GM21723 (cell line): ENCODE measurements at regions not wholly inside any gene's neighbourhood (a gene's known extent, or its start where the extent isn't known, plus 50 kb on each side); places are given as distances from the start of the nearest gene placed in this dataset.
"Not testable (repeated sequence)": the region's sequence is repeated elsewhere in the genome, so short reads cannot be mapped to it uniquely, and the experiment has no call there.

Experiments
- ATAC-seq: cut with Tn5 transposase; IDR thresholded peaks from one replicate; pipeline ENCODE4 v1.9.1; 2021; ENCODE audit warnings: mild to moderate bottlenecking, moderate library complexity; ENCODE audit not compliant: unreplicated experiment

GRCh38 chr6:78380541-78380940 lies 486.8 kb upstream of the IRAK1BP1 start:
- no peak for ATAC-seq

GRCh38 chr6:78383968-78384367 lies 483.4 kb upstream of the IRAK1BP1 start:
- ATAC-seq, result no peak

GRCh38 chr6:78386854-78387253 lies 480.5 kb upstream of the IRAK1BP1 start:
- ATAC-seq, result not testable (repeated sequence)

GRCh38 chr6:78390066-78390465 lies 477.3 kb upstream of the IRAK1BP1 start:
- ATAC-seq, result no peak

- ATAC-seq, result no peak
These were observed 469.9 kb upstream of the IRAK1BP1 start for GRCh38 chr6:78397499-78397898.

- ATAC-seq, result no peak
These were observed 469.1 kb upstream of the IRAK1BP1 start for GRCh38 chr6:78398292-78398691.

- ATAC-seq, result no peak
These were observed 467.3 kb upstream of the IRAK1BP1 start for GRCh38 chr6:78400076-78400475.

- ATAC-seq, result no peak
These were observed 440.0 kb upstream of the IRAK1BP1 start for GRCh38 chr6:78427386-78427785.

GRCh38 chr6:78430521-78430920 lies 436.8 kb upstream of the IRAK1BP1 start:
- ATAC-seq, result no peak

- ATAC-seq, result no peak
These were observed 431.7 kb upstream of the IRAK1BP1 start for GRCh38 chr6:78435671-78436070.

GRCh38 chr6:78436335-78436734 lies 431.0 kb upstream of the IRAK1BP1 start:
- no peak for ATAC-seq

GRCh38 chr6:78438135-78438534 lies 429.2 kb upstream of the IRAK1BP1 start:
- no peak for ATAC-seq

GRCh38 chr6:78460711-78461110 lies 406.6 kb upstream of the IRAK1BP1 start:
- no peak for ATAC-seq

- ATAC-seq, result no peak
These were observed 404.6 kb upstream of the IRAK1BP1 start for GRCh38 chr6:78462728-78463127.

GRCh38 chr6:78465059-78465634 lies 402.2 kb upstream of the IRAK1BP1 start:
- ATAC-seq, result no peak

GRCh38 chr6:78476561-78476960 lies 390.8 kb upstream of the IRAK1BP1 start:
- no peak for ATAC-seq

- ATAC-seq, result no peak
These were observed 384.4 kb upstream of the IRAK1BP1 start for GRCh38 chr6:78482801-78483552.

- no peak for ATAC-seq
These were observed 383.7 kb upstream of the IRAK1BP1 start for GRCh38 chr6:78483553-78484197.

- no peak for ATAC-seq
These were observed 382.9 kb upstream of the IRAK1BP1 start for GRCh38 chr6:78484198-78485064.

GRCh38 chr6:78487401-78487800 lies 379.9 kb upstream of the IRAK1BP1 start:
- no peak for ATAC-seq

GRCh38 chr6:78489874-78490273 lies 377.5 kb upstream of the IRAK1BP1 start:
- no peak for ATAC-seq
